K562 (cell line): ENCODE measurements at regions not wholly inside any gene's neighbourhood (a gene's known extent, or its start where the extent isn't known, plus 50 kb on each side); places are given as distances from the start of the nearest gene placed in this dataset.

ENCODE experiments used
- ATAC-seq: fragments of 200-7000 bp; cut with Tn5 transposase; 3 replicates; pipeline ENCODE4 v1.9.1; 2020; ENCODE audit warnings: moderate library complexity
- BruUV-seq: library from RNA; stranded (reverse); fragments of 400-500 nt; replicated peaks from 2 replicates; lab custom pipeline; 2021; lab: Mats Ljungman, UMichigan
- CTCF ChIA-PET: fragments of 300-600 bp; formaldehyde crosslinking; extraction: SDS; loops from one replicate; lab custom pipeline; 2021; ENCODE audit warnings: low intra/inter-chr PET ratio; lab: Yijun Ruan, JAX
- POLR2A ChIA-PET: fragments of 300-600, 350-650 bp; sonication (Branson Sonifier 250); formaldehyde crosslinking; extraction: SDS; loops from one replicate; lab custom pipeline; 2021; ENCODE audit warnings: antibody characterized with exemption, inconsistent platforms; lab: Yijun Ruan, JAX
- DNase-seq, 4 experiments: peaks; one replicate each; pipeline versions ENCODE4 v3.0.0 to v3.0.0-alpha.2; 2011 to 2018; ENCODE audit warnings: low spot score in 3 of 4, mixed read lengths in 3 of 4; ENCODE audit errors: extremely low read depth in 1 of 4
- FAIRE-seq: peaks from 2 replicates; lab custom pipeline; 2011; peaks lifted over from hg19 to GRCh38; lab: Jason Lieb, UNC
- H2AFZ ChIP-seq: 2 replicates; pipeline ENCODE4 v1.6.0; 2011; ENCODE audit warnings: low read depth, low read length, control low read depth, inconsistent platforms
- H3K27ac ChIP-seq: fragments of 200-600 bp; 3 replicates; pipeline ENCODE4 v1.8.0; 2011; ENCODE audit warnings: low read depth, mild to moderate bottlenecking, control low read depth, inconsistent platforms, low read length, moderate library complexity, mixed read lengths; ENCODE audit errors: extremely low read depth
- H3K27me3 ChIP-seq, 2 experiments: fragments of 300-600 bp in 1 of 2; 2 replicates in 1 of 2; 3 replicates in 1 of 2; pipeline versions ENCODE4 v1.6.0 to v1.8.0; 2011; ENCODE audit warnings: inconsistent platforms in 2 of 2, low read length in 2 of 2, mild to moderate bottlenecking in 1 of 2, mixed read lengths in 1 of 2, moderate library complexity in 1 of 2; ENCODE audit not compliant: control insufficient read depth in 2 of 2, insufficient read depth in 2 of 2
- H3K36me3 ChIP-seq: fragments of 300-600 bp; 3 replicates; pipeline ENCODE4 v1.8.0; 2011; ENCODE audit warnings: mild to moderate bottlenecking, low read length, inconsistent platforms; ENCODE audit not compliant: control insufficient read depth, insufficient read depth
- H3K4me1 ChIP-seq, 2 experiments: fragments of 200-600 bp in 1 of 2; replicated peaks in 1 of 2; 2 replicates in 1 of 2; 3 replicates in 1 of 2; pipeline versions ENCODE4 v1.5.1 to v1.8.0; 2011; ENCODE audit warnings: inconsistent platforms in 2 of 2, low read length in 2 of 2, mild to moderate bottlenecking in 1 of 2, mixed read lengths in 1 of 2, moderate library complexity in 1 of 2; ENCODE audit not compliant: control insufficient read depth in 2 of 2, insufficient read depth in 2 of 2
- H3K4me2 ChIP-seq: 2 replicates; pipeline ENCODE4 v1.6.1; 2011; ENCODE audit warnings: low read length, control low read depth, inconsistent platforms, mixed read lengths; ENCODE audit not compliant: insufficient read depth
- H3K4me3 ChIP-seq: fragments of 200-600 bp; sonication (generic), shearing (Covaris generic); 2 replicates; pipeline ENCODE4 v1.5.1; 2016; ENCODE audit warnings: control low read depth, inconsistent platforms
- H3K79me2 ChIP-seq: fragments of 200-600 bp; 3 replicates; pipeline ENCODE4 v1.8.0; 2011; ENCODE audit warnings: low read length, inconsistent platforms; ENCODE audit not compliant: control insufficient read depth, insufficient read depth
- H3K9ac ChIP-seq, 2 experiments: 2 replicates each; pipeline versions ENCODE4 v1.6.0 to v1.6.1; 2011; ENCODE audit warnings: low read depth in 2 of 2, low read length in 2 of 2, control low read depth in 1 of 2, inconsistent platforms in 1 of 2, mild to moderate bottlenecking in 1 of 2, mixed read lengths in 1 of 2; ENCODE audit not compliant: insufficient read depth in 1 of 2
- H3K9me1 ChIP-seq: one replicate; pipeline ENCODE4 v1.6.0; 2011; ENCODE audit warnings: inconsistent platforms, mild to moderate bottlenecking, low read length, moderate library complexity; ENCODE audit not compliant: control insufficient read depth, insufficient read depth
- H3K9me3 ChIP-seq: replicated peaks from 2 replicates; pipeline ENCODE4 v1.5.1; 2011; ENCODE audit warnings: low read depth, low read length, inconsistent platforms; ENCODE audit not compliant: control insufficient read depth, insufficient read depth
- H4K20me1 ChIP-seq: replicated peaks from 2 replicates; pipeline ENCODE4 v1.6.1; 2011; ENCODE audit warnings: low read length, inconsistent platforms, mixed read lengths; ENCODE audit not compliant: control insufficient read depth, insufficient read depth
- FOXK2 ChIP-seq, 2 experiments: fragments of 450-650 bp; IDR thresholded peaks in 1 of 2; conservative IDR thresholded peaks in 1 of 2; 2 replicates each; pipeline ENCODE4 v1.6.1; 2016; ENCODE audit warnings: low read depth in 2 of 2, mild to moderate bottlenecking in 1 of 2
- KDM2B ChIP-seq: fragments of 250-450 bp; sonication (Bioruptor Pico); IDR thresholded peaks from 2 replicates; pipeline ENCODE4 v1.8.0; 2021; ENCODE audit warnings: mild to moderate bottlenecking, moderate library complexity
- NR2F6 ChIP-seq: fragments of 450-650 bp; formaldehyde crosslinking; IDR thresholded peaks from 2 replicates; pipeline ENCODE4 v1.4.0; 2020; ENCODE audit warnings: mild to moderate bottlenecking
- NUFIP1 ChIP-seq: fragments of 450-650 bp; IDR thresholded peaks from 2 replicates; pipeline ENCODE4 v1.6.1; 2018; ENCODE audit not compliant: partially characterized antibody
- POLR3A ChIP-seq: IDR thresholded peaks from 2 replicates; pipeline ENCODE4 v1.6.1; 2011; ENCODE audit warnings: borderline replicate concordance, mild to moderate bottlenecking, moderate library complexity; ENCODE audit not compliant: insufficient read length, insufficient read depth; ENCODE audit errors: extremely low read depth
- RFX5 ChIP-seq: IDR thresholded peaks from 2 replicates; pipeline ENCODE4 v1.6.1; 2011; ENCODE audit warnings: low read depth, mild to moderate bottlenecking, improper control_type of control experiment, low read length
- SP1 ChIP-seq: sonication (generic); formaldehyde crosslinking; IDR thresholded peaks from 2 replicates; pipeline ENCODE4 v1.8.1; 2022; ENCODE audit warnings: mild to moderate bottlenecking, missing genetic modification reagents
- WGBS: fragments of 100-300 bp; shearing (Covaris generic); methylation state at CpG from one replicate; pipeline ENCODE4 v1.1.6; 2016; ENCODE audit warnings: low coverage, mixed read lengths; ENCODE audit not compliant: insufficient coverage; ENCODE audit errors: missing lambda C conversion rate; 5-methylcytosine and 5-hydroxymethylcytosine counted together
- in situ Hi-C: fragments of 300-500 bp; cut with MboI; formaldehyde crosslinking; loops from 4 replicates; pipeline ENCODE4 v1.15.0; 2018; ENCODE audit warnings: inconsistent platforms, mixed read lengths
- intact Hi-C: fragments of 100-400 bp; cut with micrococcal nuclease; formaldehyde crosslinking; loops from 2 replicates; pipeline ENCODE4 v1.14.2; 2022
- TF ChIP-seq, protein P1 (sequence below): fragments of 250-450 bp; sonication (Bioruptor Pico); IDR thresholded peaks from 2 replicates; pipeline ENCODE4 v1.5.0; 2021
- TF ChIP-seq, protein P2 (sequence below): sonication (generic); formaldehyde crosslinking; IDR thresholded peaks from 2 replicates; pipeline ENCODE4 v1.8.1; 2023; ENCODE audit warnings: mild to moderate bottlenecking, missing genetic modification reagents

DNA sequence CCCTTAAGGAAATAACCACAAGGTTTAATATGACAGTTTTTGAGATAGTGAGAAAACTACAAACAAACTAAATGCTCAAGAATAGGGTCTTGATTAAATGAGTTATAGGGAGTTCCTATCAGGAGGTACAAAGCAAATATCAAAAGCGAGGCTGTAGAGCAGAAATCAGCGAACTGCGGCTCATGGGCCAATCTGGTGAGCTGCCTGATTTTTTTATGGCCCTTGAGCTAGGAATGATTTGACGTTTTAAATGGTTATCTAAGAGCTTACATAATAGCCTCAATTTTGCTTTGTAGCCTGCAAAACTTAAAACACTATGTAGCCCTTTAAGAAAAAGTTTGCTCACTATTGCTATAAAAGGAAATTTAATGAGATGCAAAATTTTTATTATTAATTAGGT is 62.2 kb downstream of the XCL2 start:
- CTCF ChIA-PET, result no interaction called here
- WGBS, result 0% methylated on average over 4 of the region's 4 CpGs
- TF ChIP-seq FOXK2 (conservative IDR thresholded peaks at IDR 0.05 in 1 of 2, IDR thresholded peaks at IDR 0.05 in 1 of 2; ENCODE audit: low read depth in 2 of 2), result no peak
- no peak for TF ChIP-seq NUFIP1
- TF ChIP-seq, protein P1, sequence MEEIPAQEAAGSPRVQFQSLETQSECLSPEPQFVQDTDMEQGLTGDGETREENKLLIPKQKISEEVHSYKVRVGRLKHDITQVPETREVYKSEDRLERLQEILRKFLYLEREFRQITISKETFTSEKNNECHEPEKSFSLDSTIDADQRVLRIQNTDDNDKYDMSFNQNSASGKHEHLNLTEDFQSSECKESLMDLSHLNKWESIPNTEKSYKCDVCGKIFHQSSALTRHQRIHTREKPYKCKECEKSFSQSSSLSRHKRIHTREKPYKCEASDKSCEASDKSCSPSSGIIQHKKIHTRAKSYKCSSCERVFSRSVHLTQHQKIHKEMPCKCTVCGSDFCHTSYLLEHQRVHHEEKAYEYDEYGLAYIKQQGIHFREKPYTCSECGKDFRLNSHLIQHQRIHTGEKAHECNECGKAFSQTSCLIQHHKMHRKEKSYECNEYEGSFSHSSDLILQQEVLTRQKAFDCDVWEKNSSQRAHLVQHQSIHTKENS (CRISPR knock-in tag), result no peak
- no peak for TF ChIP-seq NR2F6
- TF ChIP-seq SP1, result no peak
- no peak for TF ChIP-seq RFX5
- no peak for TF ChIP-seq POLR3A
- TF ChIP-seq KDM2B (CRISPR knock-in tag), result no peak
- TF ChIP-seq, protein P2, sequence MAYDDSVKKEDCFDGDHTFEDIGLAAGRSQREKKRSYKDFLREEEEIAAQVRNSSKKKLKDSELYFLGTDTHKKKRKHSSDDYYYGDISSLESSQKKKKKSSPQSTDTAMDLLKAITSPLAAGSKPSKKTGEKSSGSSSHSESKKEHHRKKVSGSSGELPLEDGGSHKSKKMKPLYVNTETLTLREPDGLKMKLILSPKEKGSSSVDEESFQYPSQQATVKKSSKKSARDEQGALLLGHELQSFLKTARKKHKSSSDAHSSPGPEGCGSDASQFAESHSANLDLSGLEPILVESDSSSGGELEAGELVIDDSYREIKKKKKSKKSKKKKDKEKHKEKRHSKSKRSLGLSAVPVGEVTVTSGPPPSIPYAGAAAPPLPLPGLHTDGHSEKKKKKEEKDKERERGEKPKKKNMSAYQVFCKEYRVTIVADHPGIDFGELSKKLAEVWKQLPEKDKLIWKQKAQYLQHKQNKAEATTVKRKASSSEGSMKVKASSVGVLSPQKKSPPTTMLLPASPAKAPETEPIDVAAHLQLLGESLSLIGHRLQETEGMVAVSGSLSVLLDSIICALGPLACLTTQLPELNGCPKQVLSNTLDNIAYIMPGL (CRISPR knock-in tag), result no peak

More for the DNA sequence above, 62.2 kb downstream of the XCL2 start:
- POLR2A ChIA-PET, result interaction anchor here (0.6 to 1.5 kb wide), 2 partner anchors 10 to 12 kb away, joined by 3 to 4 read pairs; no protein-coding TSS in a partner anchor
- Histone ChIP-seq H3K9me1 (no peaks in the 10 kb centered on the region), H3K27me3 (peaks cover 0 to 9% of the 10 kb centered on the region in 2 experiments; a peak in 2 of 5 replicates), H3K4me1 (no peaks in the 10 kb centered on the region; a peak in 1 of 5 replicates), H3K9ac (no peak overlapping the region), H3K4me3 (no peak overlapping the region), H3K36me3 (no peaks in the 10 kb centered on the region), H4K20me1 (no peaks in the 10 kb centered on the region), H3K79me2 (no peaks in the 10 kb centered on the region), H3K4me2 (no peak overlapping the region), H3K9me3 (no peaks in the 10 kb centered on the region), H2AFZ (no peak overlapping the region), H3K27ac (no peak overlapping the region)
- DNase-seq (no peak), ATAC-seq (no peak), FAIRE-seq (no peak)
- intact Hi-C loops (no loop called here), in situ Hi-C loops (no loop called here)
- no TSS peak for BruUV-seq
